ENCODE measurements at regions not wholly inside any gene's neighbourhood (a gene's known extent, or its start where the extent isn't known, plus 50 kb on each side); places are given as distances from the start of the nearest gene placed in this dataset.

GRCh38 chr16:60485872-60486489 lies 1550.3 kb downstream of the CDH8 start:
- Histone ChIP-seq H3K4me1 (replicated peaks) (no peaks in the 10 kb centered on the region), H3K27ac (no peak overlapping the region), H3K27me3 (replicated peaks) (no peaks in the 10 kb centered on the region), H3K36me3 (no peaks in the 10 kb centered on the region), H3K4me3 (no peak overlapping the region), H3K9me3 (replicated peaks) (no peaks in the 10 kb centered on the region)
- DNase-seq (ENCODE audit: low read depth in 1 of 2, low spot score in 2 of 2) = no peak

- Histone ChIP-seq H3K4me3 (no peak overlapping the region), H3K4me1 (replicated peaks) (no peaks in the 10 kb centered on the region), H3K27ac (no peak overlapping the region), H3K27me3 (replicated peaks) (no peaks in the 10 kb centered on the region), H3K9me3 (replicated peaks) (no peaks in the 10 kb centered on the region), H3K36me3 (no peaks in the 10 kb centered on the region)
- DNase-seq (ENCODE audit: low read depth in 1 of 2, low spot score in 2 of 2) = no peak
These were observed 1551.3 kb downstream of the CDH8 start for GRCh38 chr16:60484901-60485300.

GRCh38 chr16:60481591-60481990 lies 1554.6 kb downstream of the CDH8 start:
- Histone ChIP-seq H3K27me3 (replicated peaks) (no peaks in the 10 kb centered on the region), H3K36me3 (no peaks in the 10 kb centered on the region), H3K4me1 (replicated peaks) (no peaks in the 10 kb centered on the region), H3K27ac (no peak overlapping the region), H3K9me3 (replicated peaks) (no peaks in the 10 kb centered on the region; the same call in 1 of the 2 replicates), H3K4me3 (no peak overlapping the region)
- no peak for DNase-seq (ENCODE audit: low read depth in 1 of 2, low spot score in 2 of 2)

GRCh38 chr16:60478810-60479209 lies 1557.4 kb downstream of the CDH8 start:
- Histone ChIP-seq H3K36me3 (no peaks in the 10 kb centered on the region), H3K4me3 (no peak overlapping the region), H3K27ac (no peak overlapping the region), H3K4me1 (replicated peaks) (no peaks in the 10 kb centered on the region), H3K9me3 (replicated peaks) (no peaks in the 10 kb centered on the region; the same call in 1 of the 2 replicates), H3K27me3 (replicated peaks) (no peaks in the 10 kb centered on the region)
- no peak for DNase-seq (ENCODE audit: low read depth in 1 of 2, low spot score in 2 of 2)

- DNase-seq (ENCODE audit: low read depth in 1 of 2, low spot score in 2 of 2) = no peak
- Histone ChIP-seq H3K4me1 (replicated peaks) (no peaks in the 10 kb centered on the region), H3K36me3 (no peaks in the 10 kb centered on the region), H3K27me3 (replicated peaks) (no peaks in the 10 kb centered on the region), H3K27ac (no peak overlapping the region), H3K4me3 (no peak overlapping the region), H3K9me3 (replicated peaks) (no peaks in the 10 kb centered on the region)
These were observed 1572.3 kb downstream of the CDH8 start for GRCh38 chr16:60463986-60464385.

DNA sequence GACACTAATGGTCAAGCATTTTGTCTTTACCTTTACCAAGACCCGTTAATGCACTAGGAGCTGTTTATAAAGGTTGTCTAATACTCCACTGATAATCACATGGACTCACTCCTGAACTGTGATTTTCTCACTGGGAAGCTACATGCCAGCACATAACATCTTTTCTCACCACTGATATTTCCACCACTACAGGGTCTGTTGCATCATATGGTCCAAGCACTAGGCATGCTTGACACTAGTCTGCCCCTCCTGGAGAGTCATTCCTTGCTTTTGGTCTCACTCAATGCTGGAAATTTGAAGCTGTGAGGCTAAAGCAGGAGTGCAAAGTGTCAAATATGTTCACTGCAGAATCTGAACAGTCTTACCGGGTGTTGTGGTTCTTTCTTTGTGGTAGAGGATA lies 1576.8 kb downstream of the CDH8 start:
- Histone ChIP-seq H3K27me3 (replicated peaks) (no peaks in the 10 kb centered on the region), H3K4me3 (no peak overlapping the region), H3K9me3 (replicated peaks) (no peaks in the 10 kb centered on the region), H3K4me1 (replicated peaks) (no peaks in the 10 kb centered on the region), H3K27ac (no peak overlapping the region), H3K36me3 (no peaks in the 10 kb centered on the region)
- no peak for DNase-seq (ENCODE audit: low read depth in 1 of 2, low spot score in 2 of 2)

DNA sequence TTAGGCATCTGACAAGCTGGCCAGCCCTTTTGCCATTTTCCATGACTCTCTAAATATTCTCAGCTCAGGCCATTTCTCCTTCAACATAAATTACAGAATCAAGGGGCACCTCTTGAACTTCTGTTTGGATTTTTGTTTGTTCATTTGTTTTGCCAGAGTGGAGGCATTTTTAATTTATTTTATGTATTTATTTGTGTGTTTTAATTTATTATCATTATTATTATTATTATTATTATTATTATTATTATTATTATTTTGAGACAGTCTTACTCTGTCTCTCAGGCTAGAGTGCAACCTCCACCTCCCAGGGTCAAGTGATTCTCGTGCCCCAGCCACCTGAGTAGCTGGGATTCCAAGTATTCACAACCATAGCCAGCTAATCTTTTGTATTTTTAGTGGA lies 1578.0 kb downstream of the CDH8 start:
- Histone ChIP-seq H3K27ac (no peak overlapping the region), H3K9me3 (replicated peaks) (no peaks in the 10 kb centered on the region), H3K27me3 (replicated peaks) (no peaks in the 10 kb centered on the region), H3K4me3 (no peak overlapping the region), H3K36me3 (no peaks in the 10 kb centered on the region), H3K4me1 (replicated peaks) (no peaks in the 10 kb centered on the region)
- no peak for DNase-seq (ENCODE audit: low read depth in 1 of 2, low spot score in 2 of 2)

DNA sequence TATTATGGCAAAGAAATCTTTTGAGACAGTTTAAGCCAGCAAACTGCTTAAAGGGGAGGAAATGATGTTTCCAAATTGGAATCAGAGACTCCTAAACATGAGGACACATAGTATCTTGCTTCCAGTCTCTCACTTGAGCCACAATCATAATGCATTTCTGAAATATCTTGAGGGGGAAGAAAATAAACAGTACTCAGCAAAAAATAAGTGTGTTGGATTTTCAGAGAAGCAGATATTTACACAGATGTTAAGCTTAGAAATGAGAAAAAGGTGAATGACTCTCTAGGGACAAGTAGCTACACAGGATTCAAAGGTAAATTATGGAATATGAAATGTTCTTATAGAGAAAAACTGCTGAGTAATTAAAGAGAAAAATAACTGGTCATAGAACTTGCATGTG lies 1583.6 kb downstream of the CDH8 start:
- Histone ChIP-seq H3K27me3 (replicated peaks) (no peaks in the 10 kb centered on the region), H3K4me3 (no peak overlapping the region), H3K27ac (no peak overlapping the region), H3K9me3 (replicated peaks) (no peaks in the 10 kb centered on the region), H3K36me3 (no peaks in the 10 kb centered on the region), H3K4me1 (replicated peaks) (no peaks in the 10 kb centered on the region)
- DNase-seq (ENCODE audit: low read depth in 1 of 2, low spot score in 2 of 2) = no peak

- H3K36me3 ChIP-seq = no peaks in the 10 kb centered on the region
- H3K27me3 ChIP-seq (replicated peaks) = no peaks in the 10 kb centered on the region
- H3K4me3 ChIP-seq = no peak overlapping the region
- no peaks in the 10 kb centered on the region for H3K9me3 ChIP-seq (replicated peaks)
- DNase-seq (ENCODE audit: low read depth in 1 of 2, low spot score in 2 of 2) = no peak
- no peaks in the 10 kb centered on the region for H3K4me1 ChIP-seq (replicated peaks)
- no peak overlapping the region for H3K27ac ChIP-seq
These were observed 1597.3 kb downstream of the CDH8 start for GRCh38 chr16:60438894-60439293.

GRCh38 chr16:60432472-60432871 lies 1603.8 kb downstream of the CDH8 start:
- H3K4me1 ChIP-seq (replicated peaks) = no peaks in the 10 kb centered on the region
- H3K4me3 ChIP-seq = no peak overlapping the region
- H3K36me3 ChIP-seq = no peaks in the 10 kb centered on the region
- no peak for DNase-seq (ENCODE audit: low read depth in 1 of 2, low spot score in 2 of 2)
- no peaks in the 10 kb centered on the region; the same call in 1 of the 2 replicates for H3K9me3 ChIP-seq (replicated peaks)
- H3K27ac ChIP-seq = no peak overlapping the region
- no peaks in the 10 kb centered on the region for H3K27me3 ChIP-seq (replicated peaks)

DNA sequence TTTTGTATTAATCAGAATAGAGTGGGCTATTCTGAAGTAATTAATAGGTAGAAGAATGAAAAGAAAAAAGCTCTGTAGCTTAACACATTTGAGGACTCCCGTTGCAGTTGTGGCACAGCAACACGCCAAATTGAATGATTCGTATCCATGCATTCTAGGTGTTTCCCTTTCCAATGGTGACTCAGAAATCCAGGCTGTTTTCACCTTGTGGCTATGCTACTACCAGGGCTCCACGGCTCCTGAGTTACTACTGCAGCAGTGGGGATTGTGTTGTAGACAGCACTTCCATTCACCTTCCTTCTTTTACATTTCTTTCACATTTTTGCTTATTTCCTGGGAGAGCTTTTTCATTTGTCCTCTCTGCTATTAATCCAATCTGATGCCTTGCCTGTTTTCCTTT lies 1616.4 kb downstream of the CDH8 start:
- H3K27me3 ChIP-seq (replicated peaks) = no peaks in the 10 kb centered on the region
- no peaks in the 10 kb centered on the region; the same call in 1 of the 2 replicates for H3K9me3 ChIP-seq (replicated peaks)
- DNase-seq (ENCODE audit: low read depth in 1 of 2, low spot score in 2 of 2) = no peak
- no peak overlapping the region for H3K27ac ChIP-seq
- no peaks in the 10 kb centered on the region for H3K4me1 ChIP-seq (replicated peaks)
- H3K4me3 ChIP-seq = no peak overlapping the region
- no peaks in the 10 kb centered on the region for H3K36me3 ChIP-seq

- no peak overlapping the region for H3K27ac ChIP-seq
- H3K27me3 ChIP-seq (replicated peaks) = no peaks in the 10 kb centered on the region
- DNase-seq (ENCODE audit: low read depth in 1 of 2, low spot score in 2 of 2) = no peak
- H3K4me1 ChIP-seq (replicated peaks) = no peaks in the 10 kb centered on the region
- H3K4me3 ChIP-seq = no peak overlapping the region
- peaks cover 4% of the 10 kb centered on the region; the same call in 1 of the 2 replicates for H3K9me3 ChIP-seq (replicated peaks)
- H3K36me3 ChIP-seq = no peaks in the 10 kb centered on the region
These were observed 1621.6 kb downstream of the CDH8 start for GRCh38 chr16:60414613-60415012.

DNA sequence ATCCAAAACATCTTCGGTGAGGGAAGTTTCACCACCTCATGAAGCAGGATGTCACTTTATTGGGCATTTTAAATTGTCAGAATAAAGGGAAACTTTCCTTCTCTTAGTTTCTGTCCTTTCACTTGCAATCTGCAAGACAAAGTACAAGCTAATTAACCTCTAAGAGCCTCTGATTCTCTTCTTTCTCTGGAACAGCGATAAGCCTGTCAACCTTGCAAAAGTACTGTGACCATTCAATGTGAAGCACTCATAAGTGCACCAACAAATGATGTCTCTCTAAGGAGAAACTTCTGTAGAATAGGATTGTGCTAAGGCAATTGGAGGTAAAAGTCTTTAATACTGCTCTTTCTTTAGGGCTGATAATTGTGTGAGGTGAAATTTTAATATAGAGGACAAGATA lies 1622.3 kb downstream of the CDH8 start:
- Histone ChIP-seq H3K36me3 (no peaks in the 10 kb centered on the region), H3K27me3 (replicated peaks) (no peaks in the 10 kb centered on the region), H3K9me3 (replicated peaks) (peaks cover 4% of the 10 kb centered on the region; the same call in 1 of the 2 replicates), H3K27ac (no peak overlapping the region), H3K4me1 (replicated peaks) (no peaks in the 10 kb centered on the region), H3K4me3 (no peak overlapping the region)
- DNase-seq (ENCODE audit: low read depth in 1 of 2, low spot score in 2 of 2) = no peak

DNA sequence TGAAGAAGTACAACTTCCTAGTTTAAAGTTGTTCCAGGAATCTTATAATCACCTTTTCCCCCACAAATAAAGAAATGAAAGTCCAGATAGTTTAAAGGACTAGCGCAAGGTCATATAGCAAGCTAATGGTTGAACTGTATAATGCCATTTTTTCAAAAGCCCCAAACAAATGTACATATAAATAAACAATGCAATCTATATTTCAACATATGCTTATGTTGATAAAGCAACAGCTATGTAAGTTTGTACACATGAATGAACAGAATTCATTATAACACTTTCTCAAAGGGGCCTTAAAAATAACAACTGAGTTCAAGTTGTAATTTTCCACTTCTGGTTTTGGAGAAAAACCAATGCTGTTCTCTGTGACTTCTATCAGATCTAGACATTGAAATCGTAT lies 1628.6 kb downstream of the CDH8 start:
- no peak overlapping the region for H3K27ac ChIP-seq
- H3K9me3 ChIP-seq (replicated peaks) = 0 out of 2 replicates have a peak, but pooled peaks cover 4% of the 10 kb centered on the region
- H3K4me3 ChIP-seq = no peak overlapping the region
- no peaks in the 10 kb centered on the region for H3K36me3 ChIP-seq
- H3K27me3 ChIP-seq (replicated peaks) = no peaks in the 10 kb centered on the region
- DNase-seq (ENCODE audit: low read depth in 1 of 2, low spot score in 2 of 2) = no peak
- H3K4me1 ChIP-seq (replicated peaks) = no peaks in the 10 kb centered on the region

DNA sequence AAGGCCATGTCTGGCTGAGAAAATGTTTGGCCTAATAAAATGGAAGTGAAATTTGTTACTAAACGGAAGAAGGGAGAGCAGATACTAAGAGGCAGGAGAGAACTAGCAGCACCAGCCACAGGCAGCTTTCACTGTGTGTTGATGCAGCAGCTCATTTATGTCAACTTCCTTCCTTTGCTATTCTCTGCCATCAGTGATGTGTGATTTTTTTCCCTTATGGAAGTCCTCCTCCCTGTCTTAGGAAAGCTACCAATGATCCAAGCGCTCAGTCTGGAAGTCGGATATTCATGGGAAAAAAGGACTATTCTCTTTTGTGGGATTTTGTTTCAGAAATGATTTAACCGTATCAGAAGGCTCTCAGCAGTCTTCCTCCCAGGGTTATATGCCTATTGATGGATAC lies 1629.2 kb downstream of the CDH8 start:
- Histone ChIP-seq H3K36me3 (no peaks in the 10 kb centered on the region), H3K9me3 (replicated peaks) (0 out of 2 replicates have a peak, but pooled peaks cover 2% of the 10 kb centered on the region), H3K27ac (no peak overlapping the region), H3K27me3 (replicated peaks) (no peaks in the 10 kb centered on the region), H3K4me3 (no peak overlapping the region), H3K4me1 (replicated peaks) (no peaks in the 10 kb centered on the region)
- no peak for DNase-seq (ENCODE audit: low read depth in 1 of 2, low spot score in 2 of 2)

All from SJSA1 (cell line).